ENCODE measurements at regions not wholly inside any gene's neighbourhood (a gene's known extent, or its start where the extent isn't known, plus 50 kb on each side); places are given as distances from the start of the nearest gene placed in this dataset.

DNA sequence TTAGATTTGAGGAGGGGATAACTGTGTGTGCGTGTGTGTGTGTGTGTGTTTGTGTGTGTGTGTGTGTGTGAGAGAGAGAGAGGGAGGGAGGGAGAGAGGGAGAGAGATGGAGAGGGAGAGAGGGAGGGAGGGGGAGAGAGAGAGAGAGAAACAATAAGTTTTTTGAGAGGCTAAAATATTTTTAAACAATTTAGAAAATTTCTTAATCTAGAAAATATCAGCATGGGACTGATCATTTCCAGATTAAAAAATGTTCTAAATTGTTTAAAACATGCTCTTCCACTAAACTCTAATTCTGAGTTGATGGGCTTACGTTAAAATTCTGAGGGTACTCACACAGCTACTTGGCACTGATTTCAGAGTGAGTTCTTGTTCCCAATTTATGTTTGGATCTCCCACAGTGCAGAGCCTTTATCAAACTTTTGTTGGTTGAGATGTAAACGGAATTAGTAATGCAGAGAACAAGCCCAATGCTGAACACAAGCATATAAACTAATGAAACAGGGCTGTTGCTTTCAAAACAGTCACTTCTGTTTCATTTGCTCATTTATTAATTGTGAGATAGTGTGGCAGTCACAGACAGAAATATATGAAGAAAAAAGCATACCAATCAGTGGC, 73.4 kb upstream of the RGS2 start:
- TF ChIP-seq, protein P1, sequence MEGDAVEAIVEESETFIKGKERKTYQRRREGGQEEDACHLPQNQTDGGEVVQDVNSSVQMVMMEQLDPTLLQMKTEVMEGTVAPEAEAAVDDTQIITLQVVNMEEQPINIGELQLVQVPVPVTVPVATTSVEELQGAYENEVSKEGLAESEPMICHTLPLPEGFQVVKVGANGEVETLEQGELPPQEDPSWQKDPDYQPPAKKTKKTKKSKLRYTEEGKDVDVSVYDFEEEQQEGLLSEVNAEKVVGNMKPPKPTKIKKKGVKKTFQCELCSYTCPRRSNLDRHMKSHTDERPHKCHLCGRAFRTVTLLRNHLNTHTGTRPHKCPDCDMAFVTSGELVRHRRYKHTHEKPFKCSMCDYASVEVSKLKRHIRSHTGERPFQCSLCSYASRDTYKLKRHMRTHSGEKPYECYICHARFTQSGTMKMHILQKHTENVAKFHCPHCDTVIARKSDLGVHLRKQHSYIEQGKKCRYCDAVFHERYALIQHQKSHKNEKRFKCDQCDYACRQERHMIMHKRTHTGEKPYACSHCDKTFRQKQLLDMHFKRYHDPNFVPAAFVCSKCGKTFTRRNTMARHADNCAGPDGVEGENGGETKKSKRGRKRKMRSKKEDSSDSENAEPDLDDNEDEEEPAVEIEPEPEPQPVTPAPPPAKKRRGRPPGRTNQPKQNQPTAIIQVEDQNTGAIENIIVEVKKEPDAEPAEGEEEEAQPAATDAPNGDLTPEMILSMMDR (conservative IDR thresholded peaks at IDR 0.05; ENCODE audit: low read length), result no peak
- TF ChIP-seq EZH2phosphoT487 (IDR thresholded peaks at IDR 0.05; ENCODE audit: borderline replicate concordance), result no peak
- H3F3A ChIP-seq (ENCODE audit: low read depth), result peaks cover 3% of the 10 kb centered on the region; the same call in 1 of the 2 replicates

DNA sequence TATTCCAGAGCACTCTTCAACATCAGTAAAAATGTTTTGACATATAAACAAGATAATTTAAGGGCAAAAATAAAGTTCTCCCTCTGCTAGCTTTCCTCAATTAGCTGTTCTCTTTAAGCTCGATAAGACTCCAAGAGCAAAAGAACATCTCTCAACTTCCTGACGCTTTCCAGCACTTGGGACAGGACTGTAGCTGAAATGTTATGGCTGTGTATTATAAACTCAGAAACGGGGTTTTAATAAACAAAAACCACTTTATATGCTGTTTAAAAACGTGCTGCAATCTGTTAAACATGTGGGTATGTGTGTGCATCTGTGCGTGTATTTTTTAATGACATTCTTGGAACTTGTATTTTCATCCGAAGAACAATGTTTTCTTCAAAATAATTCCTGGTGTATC, 71.5 kb upstream of the RGS2 start:
- Histone ChIP-seq H3K9ac (ENCODE audit: low read depth, low read length, poor library complexity, severe bottlenecking) (peak overlapping the region; percentile 82), H3K4me1 (ENCODE audit: insufficient read depth, low read length, poor library complexity, severe bottlenecking) (peaks cover 26% of the 10 kb centered on the region), H3K27me3 (ENCODE audit: insufficient read depth, low read length, poor library complexity, severe bottlenecking) (no peaks in the 10 kb centered on the region), H3K4me2 (ENCODE audit: low read depth, low read length, poor library complexity, severe bottlenecking) (peak overlapping the region; percentile 95), H3K4me3 (ENCODE audit: low read length, poor library complexity, severe bottlenecking) (peak overlapping the region; percentile 99), H3K79me2 (ENCODE audit: insufficient read depth, low read length) (peaks cover 19% of the 10 kb centered on the region), H3K9me3 (ENCODE audit: insufficient read depth, low read depth, low read length) (no peaks in the 10 kb centered on the region), H3F3A (ENCODE audit: low read depth) (peaks cover 3% of the 10 kb centered on the region; the same call in 1 of the 2 replicates), H3K36me3 (ENCODE audit: insufficient read depth, low read length) (no peaks in the 10 kb centered on the region), H4K20me1 (ENCODE audit: insufficient read depth, low read length, poor library complexity, severe bottlenecking) (no peaks in the 10 kb centered on the region), H2AFZ (ENCODE audit: low read length) (no peak overlapping the region), H3K9me2 (replicated peaks; ENCODE audit: low read depth, low read length) (no peaks in the 10 kb centered on the region)
- TF ChIP-seq EZH2phosphoT487 (IDR thresholded peaks at IDR 0.05; ENCODE audit: borderline replicate concordance), result no peak
- TF ChIP-seq, protein P1 (conservative IDR thresholded peaks at IDR 0.05; ENCODE audit: low read length), result no peak

More for the DNA sequence above, 73.4 kb upstream of the RGS2 start:
- Histone ChIP-seq H2AFZ (ENCODE audit: low read length) (no peak overlapping the region), H3K27me3 (ENCODE audit: insufficient read depth, low read length, poor library complexity, severe bottlenecking) (no peaks in the 10 kb centered on the region), H3K9me3 (ENCODE audit: insufficient read depth, low read depth, low read length) (no peaks in the 10 kb centered on the region), H3K4me3 (ENCODE audit: low read length, poor library complexity, severe bottlenecking) (no peak overlapping the region), H3K9me2 (replicated peaks; ENCODE audit: low read depth, low read length) (no peaks in the 10 kb centered on the region), H4K20me1 (ENCODE audit: insufficient read depth, low read length, poor library complexity, severe bottlenecking) (no peaks in the 10 kb centered on the region), H3K9ac (ENCODE audit: low read depth, low read length, poor library complexity, severe bottlenecking) (no peak overlapping the region), H3K4me2 (ENCODE audit: low read depth, low read length, poor library complexity, severe bottlenecking) (peak overlapping the region; percentile 17), H3K36me3 (ENCODE audit: insufficient read depth, low read length) (no peaks in the 10 kb centered on the region), H3K79me2 (ENCODE audit: insufficient read depth, low read length) (peaks cover 19% of the 10 kb centered on the region), H3K4me1 (ENCODE audit: insufficient read depth, low read length, poor library complexity, severe bottlenecking) (peaks cover 38% of the 10 kb centered on the region)

DNA sequence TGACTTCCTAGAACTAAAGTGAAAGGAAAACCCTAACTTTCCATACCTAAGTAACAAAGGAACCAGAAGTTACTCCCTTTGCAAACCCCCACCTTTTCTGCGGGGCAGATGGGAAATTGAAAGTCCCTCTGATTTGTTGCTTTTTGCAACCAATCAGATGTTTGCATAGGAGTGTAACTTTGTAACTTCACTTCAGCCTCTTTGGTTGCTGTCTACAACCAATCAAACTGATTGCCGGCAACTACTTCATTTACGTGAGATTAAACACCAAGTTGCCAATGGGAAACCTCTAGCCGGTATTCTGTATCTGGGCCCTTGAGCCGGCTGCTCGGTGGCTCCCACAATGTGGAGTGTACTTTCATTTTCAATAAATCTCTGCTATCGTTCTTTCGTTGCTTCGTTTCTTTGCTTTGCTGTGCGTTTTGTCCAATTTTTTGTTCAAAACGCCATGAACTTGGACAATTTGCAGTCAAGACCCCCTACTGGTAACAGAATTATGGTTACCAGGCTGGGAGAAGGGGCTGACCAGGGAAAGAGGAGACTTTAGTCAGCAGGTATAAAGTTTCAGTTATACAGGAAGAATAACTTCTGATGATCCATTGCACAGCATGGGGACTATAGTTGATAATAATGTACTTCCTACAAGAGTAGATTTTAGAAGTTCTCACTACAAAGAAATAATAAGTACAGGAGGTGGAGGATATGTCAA, 69.2 kb upstream of the RGS2 start:
- H3K9me3 ChIP-seq (ENCODE audit: insufficient read depth, low read depth, low read length), result no peaks in the 10 kb centered on the region
- H3K4me3 ChIP-seq (ENCODE audit: low read length, poor library complexity, severe bottlenecking), result peak overlapping the region; percentile 99
- H3K4me1 ChIP-seq (ENCODE audit: insufficient read depth, low read length, poor library complexity, severe bottlenecking), result peaks cover 26% of the 10 kb centered on the region
- no peaks in the 10 kb centered on the region for H4K20me1 ChIP-seq (ENCODE audit: insufficient read depth, low read length, poor library complexity, severe bottlenecking)
- H3K27me3 ChIP-seq (ENCODE audit: insufficient read depth, low read length, poor library complexity, severe bottlenecking), result no peaks in the 10 kb centered on the region
- peak overlapping the region; percentile 100 for H2AFZ ChIP-seq (ENCODE audit: low read length)
- H3K4me2 ChIP-seq (ENCODE audit: low read depth, low read length, poor library complexity, severe bottlenecking), result peak overlapping the region; percentile 95
- TF ChIP-seq, protein P1 (conservative IDR thresholded peaks at IDR 0.05; ENCODE audit: low read length), result peak; percentile 52
- no peak for TF ChIP-seq EZH2phosphoT487 (IDR thresholded peaks at IDR 0.05; ENCODE audit: borderline replicate concordance)
- peaks cover 3% of the 10 kb centered on the region; the same call in 1 of the 2 replicates for H3F3A ChIP-seq (ENCODE audit: low read depth)
- no peaks in the 10 kb centered on the region for H3K36me3 ChIP-seq (ENCODE audit: insufficient read depth, low read length)
- peak overlapping the region; percentile 82 for H3K9ac ChIP-seq (ENCODE audit: low read depth, low read length, poor library complexity, severe bottlenecking)
- H3K9me2 ChIP-seq (replicated peaks; ENCODE audit: low read depth, low read length), result no peaks in the 10 kb centered on the region
- H3K79me2 ChIP-seq (ENCODE audit: insufficient read depth, low read length), result peaks cover 19% of the 10 kb centered on the region

Data from Loucy (cell line).